ENCODE measurements at regions not wholly inside any gene's neighbourhood (a gene's known extent, or its start where the extent isn't known, plus 50 kb on each side); places are given as distances from the start of the nearest gene placed in this dataset.

DNA sequence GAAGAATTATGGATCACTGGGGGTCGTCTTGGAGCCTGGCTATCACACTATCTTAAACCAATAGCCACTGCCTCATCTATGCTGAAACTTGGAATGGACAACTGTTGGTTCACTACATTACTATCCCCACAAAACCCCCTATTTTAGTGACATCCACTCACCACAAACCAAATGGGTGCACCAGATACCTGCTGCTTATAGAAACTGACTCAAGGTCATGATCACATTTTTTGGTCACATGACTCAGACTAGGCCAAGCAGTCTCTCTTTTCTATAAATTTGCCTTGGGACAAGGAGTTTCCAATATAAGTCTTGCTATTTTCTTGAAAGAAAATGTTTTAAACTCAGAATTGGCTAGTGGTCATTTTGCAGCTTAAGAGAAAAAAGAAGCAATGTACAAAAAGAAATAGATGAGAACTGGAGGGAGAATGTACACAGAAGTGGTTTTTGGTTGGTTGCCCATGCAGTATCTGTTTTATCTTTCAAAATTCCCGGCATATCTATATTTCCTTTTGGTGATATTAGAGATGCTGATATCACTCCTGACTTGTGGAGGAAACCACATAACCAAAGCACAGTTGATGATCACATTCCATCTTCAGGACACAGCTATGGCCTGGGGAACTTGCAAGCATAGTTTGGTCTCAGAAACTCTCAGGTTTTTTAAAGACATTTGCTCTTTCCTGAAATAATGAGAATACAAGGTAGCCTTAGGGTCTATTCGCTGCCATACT is 85.2 kb upstream of the CACNA2D1 start:
- TF ChIP-seq, protein P1, sequence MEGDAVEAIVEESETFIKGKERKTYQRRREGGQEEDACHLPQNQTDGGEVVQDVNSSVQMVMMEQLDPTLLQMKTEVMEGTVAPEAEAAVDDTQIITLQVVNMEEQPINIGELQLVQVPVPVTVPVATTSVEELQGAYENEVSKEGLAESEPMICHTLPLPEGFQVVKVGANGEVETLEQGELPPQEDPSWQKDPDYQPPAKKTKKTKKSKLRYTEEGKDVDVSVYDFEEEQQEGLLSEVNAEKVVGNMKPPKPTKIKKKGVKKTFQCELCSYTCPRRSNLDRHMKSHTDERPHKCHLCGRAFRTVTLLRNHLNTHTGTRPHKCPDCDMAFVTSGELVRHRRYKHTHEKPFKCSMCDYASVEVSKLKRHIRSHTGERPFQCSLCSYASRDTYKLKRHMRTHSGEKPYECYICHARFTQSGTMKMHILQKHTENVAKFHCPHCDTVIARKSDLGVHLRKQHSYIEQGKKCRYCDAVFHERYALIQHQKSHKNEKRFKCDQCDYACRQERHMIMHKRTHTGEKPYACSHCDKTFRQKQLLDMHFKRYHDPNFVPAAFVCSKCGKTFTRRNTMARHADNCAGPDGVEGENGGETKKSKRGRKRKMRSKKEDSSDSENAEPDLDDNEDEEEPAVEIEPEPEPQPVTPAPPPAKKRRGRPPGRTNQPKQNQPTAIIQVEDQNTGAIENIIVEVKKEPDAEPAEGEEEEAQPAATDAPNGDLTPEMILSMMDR (IDR thresholded peaks at IDR 0.05; ENCODE audit: control insufficient read depth, extremely low read depth, insufficient read depth), result no peak
- DNase-seq (ENCODE audit: low read depth), result no peak
- no peak overlapping the region for H3K4me3 ChIP-seq (ENCODE audit: low read depth, low read length)

- TF ChIP-seq, protein P1 (IDR thresholded peaks at IDR 0.05; ENCODE audit: control insufficient read depth, extremely low read depth, insufficient read depth), result no peak
- DNase-seq (ENCODE audit: low read depth), result no peak
- H3K4me3 ChIP-seq (ENCODE audit: low read depth, low read length), result no peak overlapping the region
These were observed 84.3 kb upstream of the CACNA2D1 start for GRCh38 chr7:82527851-82528250.

DNA sequence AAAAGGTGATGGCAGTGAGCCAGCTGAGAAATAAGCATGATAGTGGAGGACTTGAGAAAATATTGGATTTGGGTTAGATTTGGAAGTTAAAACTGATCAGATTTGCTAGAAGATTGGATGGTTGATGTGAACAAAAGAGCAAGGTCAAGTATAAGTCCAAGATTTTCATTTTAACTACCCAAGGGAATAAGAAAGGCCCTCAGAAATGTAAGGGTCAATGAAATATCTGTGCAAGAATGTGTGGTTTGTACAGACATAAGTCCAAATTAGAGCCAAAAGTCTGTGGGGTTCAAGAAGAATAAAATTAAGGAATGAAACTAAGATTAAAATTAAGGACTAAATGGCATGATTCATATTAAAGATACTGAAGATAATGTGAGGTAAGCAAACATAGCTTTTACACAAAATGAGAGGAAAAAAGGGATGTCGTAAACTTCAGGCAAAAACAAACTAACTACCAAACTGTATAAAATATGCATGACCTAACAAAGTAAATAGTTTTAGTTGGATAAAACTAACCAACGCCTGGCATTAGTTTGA is 78.4 kb upstream of the CACNA2D1 start:
- DNase-seq (ENCODE audit: low read depth), result no peak
- H3K4me3 ChIP-seq (ENCODE audit: low read depth, low read length), result no peak overlapping the region
- TF ChIP-seq, protein P1 (IDR thresholded peaks at IDR 0.05; ENCODE audit: control insufficient read depth, extremely low read depth, insufficient read depth), result no peak

DNA sequence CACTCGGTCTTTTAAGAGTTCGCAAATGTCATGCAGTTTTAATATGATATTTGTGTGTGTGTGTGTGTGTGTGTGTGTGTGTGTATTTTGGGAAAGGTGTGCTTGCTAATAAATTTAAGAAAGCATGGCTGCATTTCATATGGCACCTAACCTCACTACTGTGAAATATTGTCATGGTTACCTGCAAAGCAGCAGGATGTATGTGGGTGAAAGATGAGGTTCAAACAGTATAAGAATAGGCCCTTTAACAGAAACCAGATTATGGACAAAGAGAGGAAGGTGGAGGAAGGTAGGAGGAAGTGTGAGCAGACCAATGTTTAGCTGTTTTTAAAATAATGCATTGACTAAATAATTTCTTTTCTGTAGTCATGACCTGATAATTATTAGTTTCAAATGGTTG is 73.5 kb upstream of the CACNA2D1 start:
- TF ChIP-seq, protein P1 (IDR thresholded peaks at IDR 0.05; ENCODE audit: control insufficient read depth, extremely low read depth, insufficient read depth), result no peak
- no peak overlapping the region for H3K4me3 ChIP-seq (ENCODE audit: low read depth, low read length)
- no peak for DNase-seq (ENCODE audit: low read depth)

DNA sequence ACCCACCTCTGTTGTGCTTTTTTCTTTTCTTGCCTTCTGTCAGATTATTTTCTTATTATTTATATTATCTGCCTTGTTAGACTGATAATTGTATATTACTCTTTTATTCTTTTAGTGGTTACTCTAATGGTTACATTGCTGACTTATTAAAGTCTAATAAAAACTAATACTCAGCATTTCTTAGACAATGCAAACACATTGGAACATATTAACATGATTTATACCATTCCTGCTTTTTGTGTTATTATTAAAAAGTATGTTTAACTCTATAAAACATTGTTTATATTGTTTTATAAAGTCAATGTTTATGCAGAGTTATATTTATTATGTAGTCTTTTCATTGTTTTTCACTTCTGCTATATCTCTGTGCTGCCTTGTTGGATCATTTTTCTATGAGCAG is 68.0 kb upstream of the CACNA2D1 start:
- no peak overlapping the region for H3K4me3 ChIP-seq (ENCODE audit: low read depth, low read length)
- TF ChIP-seq, protein P1 (IDR thresholded peaks at IDR 0.05; ENCODE audit: control insufficient read depth, extremely low read depth, insufficient read depth), result no peak
- DNase-seq (ENCODE audit: low read depth), result peak; percentile 68

GRCh38 chr7:82507976-82508677 is 64.5 kb upstream of the CACNA2D1 start:
- DNase-seq (ENCODE audit: low read depth), result no peak
- no peak overlapping the region for H3K4me3 ChIP-seq (ENCODE audit: low read depth, low read length)
- TF ChIP-seq, protein P1 (IDR thresholded peaks at IDR 0.05; ENCODE audit: control insufficient read depth, extremely low read depth, insufficient read depth), result no peak
